NCI-H524 (cell line): ENCODE measurements at regions not wholly inside any gene's neighbourhood (a gene's known extent, or its start where the extent isn't known, plus 50 kb on each side); places are given as distances from the start of the nearest gene placed in this dataset.
"Not testable (repeated sequence)": the region's sequence is repeated elsewhere in the genome, so short reads cannot be mapped to it uniquely, and the experiment has no call there.

Experiments used
- DNase-seq, 2 experiments: peaks; one replicate each; lab custom pipeline; 2025; lab: John Stamatoyannopoulos, UW

- no peak for DNase-seq
Measured at GRCh38 chr13:111665691-111666095, 345.3 kb downstream of the TEX29 start.

DNA sequence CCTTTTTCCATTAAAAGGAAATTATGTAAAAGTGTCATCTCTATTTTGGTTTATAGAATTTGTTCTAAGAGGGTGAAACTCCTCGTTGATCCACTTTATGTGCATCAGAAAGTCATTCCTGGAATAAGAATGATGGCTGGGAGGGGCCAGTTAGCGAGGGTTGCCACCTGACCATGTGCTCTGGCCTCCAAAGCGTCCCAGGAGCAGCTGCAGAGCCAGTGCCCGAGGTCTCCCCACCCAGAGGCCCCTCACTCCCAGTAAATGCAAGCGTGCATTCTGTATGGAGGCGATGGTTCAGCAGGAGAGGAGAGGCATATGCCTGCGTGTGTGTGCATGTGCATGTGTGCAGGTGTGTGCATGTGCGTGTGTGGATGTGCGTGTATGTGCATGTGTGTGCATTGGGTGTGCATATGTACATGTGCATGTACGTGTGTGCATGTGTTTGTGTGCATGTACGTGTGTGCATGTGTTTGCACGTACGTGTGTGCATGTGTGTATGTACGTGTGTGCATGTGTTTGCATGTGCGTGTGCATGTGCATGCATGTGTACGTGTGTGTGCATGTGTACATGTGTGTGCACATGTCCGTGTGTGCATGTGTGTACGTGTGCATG lies 345.8 kb downstream of the TEX29 start:
- DNase-seq = no peak

DNA sequence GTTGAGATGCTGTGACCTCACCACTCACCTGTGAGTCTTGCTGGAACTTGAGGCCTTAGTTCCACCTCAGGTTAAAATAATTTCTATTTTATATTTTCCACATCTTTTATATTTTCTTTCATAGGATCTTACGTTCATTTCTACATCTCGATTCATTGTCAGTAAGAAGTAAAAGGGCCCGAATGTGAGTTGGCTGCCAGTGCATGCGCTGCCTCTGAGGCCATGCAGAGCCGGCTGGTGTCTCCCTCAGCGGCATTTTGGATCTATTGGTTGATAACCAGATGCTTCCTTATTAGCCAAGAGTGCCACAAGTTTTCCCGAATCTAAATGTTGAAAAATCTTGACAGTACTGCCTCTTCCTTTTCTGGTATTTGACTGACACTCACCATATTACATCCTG lies 347.3 kb downstream of the TEX29 start:
- no peak for DNase-seq

GRCh38 chr13:111668451-111668850 lies 348.0 kb downstream of the TEX29 start:
- DNase-seq = no peak

DNA sequence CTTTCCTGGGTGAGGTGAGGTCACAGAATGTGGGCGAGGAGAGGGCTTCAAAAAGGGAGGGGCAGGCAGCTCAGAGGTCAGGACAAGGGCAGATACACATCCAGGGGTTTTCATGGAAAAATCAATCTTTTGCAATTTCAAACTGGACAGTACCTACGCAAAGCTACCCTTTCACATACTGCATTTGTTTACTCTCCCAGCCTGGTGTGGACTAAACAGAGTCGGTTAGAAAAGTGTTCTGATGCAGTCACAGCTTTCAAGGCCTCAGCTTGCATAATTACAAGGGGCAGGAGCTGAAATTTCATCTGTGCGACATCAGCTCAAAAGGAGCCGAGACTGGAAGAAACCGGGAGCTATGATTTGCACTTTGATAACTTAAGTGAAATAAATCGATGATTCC lies 351.8 kb downstream of the TEX29 start:
- DNase-seq = not testable (repeated sequence)

DNA sequence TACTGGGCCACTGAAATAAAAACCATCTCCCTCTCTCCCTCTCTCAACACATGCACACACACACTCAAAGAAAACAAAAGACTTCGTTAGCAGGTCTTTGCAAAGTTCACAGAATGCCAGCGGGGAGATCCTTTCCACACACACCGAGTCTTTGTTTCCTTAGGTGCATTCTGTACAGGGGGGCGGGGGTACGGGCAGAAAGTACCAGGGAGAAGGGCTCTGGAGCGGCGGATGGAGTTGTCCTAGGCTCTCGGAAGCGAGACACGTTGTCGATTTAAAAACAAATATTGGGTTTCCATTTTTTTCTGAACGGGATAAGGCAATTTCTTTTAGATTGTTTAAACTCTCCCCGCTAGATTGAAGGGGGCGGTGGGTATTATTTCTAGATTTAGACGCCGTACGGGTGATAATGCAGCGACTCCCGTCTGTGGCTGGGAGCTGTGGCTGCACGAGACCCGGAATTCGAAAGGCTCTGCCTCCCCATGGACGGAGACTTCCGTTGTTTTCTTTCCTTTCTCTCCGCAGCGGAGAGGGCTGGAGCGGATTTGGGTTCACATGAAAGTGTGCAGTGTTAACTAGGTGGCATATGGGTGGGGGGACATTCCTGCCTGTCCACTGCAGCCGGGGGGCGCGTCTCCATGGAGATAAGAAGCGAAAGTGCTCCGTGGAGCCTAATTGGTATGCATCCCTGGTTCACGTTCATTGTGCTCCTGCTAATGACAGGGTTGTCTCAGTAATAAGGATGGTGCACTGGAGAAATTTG lies 357.9 kb downstream of the TEX29 start:
- DNase-seq = not testable (repeated sequence)

- DNase-seq = not testable (repeated sequence)
Measured at GRCh38 chr13:111679645-111680044, 359.2 kb downstream of the TEX29 start.

- not testable (repeated sequence) for DNase-seq
Measured at GRCh38 chr13:111680100-111680499, 359.7 kb downstream of the TEX29 start.

- not testable (repeated sequence) for DNase-seq
Measured at GRCh38 chr13:111692028-111692427, 371.6 kb downstream of the TEX29 start.

- not testable (repeated sequence) for DNase-seq
Measured at GRCh38 chr13:111696121-111696520, 370.8 kb upstream of the SOX1 start.

DNA sequence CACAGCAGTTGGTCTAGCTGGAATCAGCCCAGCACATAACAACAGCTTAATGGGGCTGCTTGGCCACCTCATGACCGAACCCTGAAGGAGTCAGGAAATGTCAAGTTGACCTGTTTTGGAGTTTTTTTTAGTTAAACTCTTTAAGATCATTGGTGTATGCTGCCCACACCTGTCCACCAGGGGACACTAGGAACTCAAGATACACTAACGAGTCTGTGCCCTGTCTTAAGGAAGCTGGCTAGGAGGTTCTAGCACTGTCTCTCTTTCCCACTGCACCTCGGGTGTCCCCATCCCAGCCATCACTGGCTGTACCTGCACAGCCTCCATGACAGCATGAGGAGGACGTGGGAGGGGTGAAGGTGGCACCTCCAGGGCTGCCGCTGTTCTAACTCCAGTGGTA lies 364.9 kb upstream of the SOX1 start:
- not testable (repeated sequence) for DNase-seq
